Stimulated activated CD8-positive, alpha-beta memory T cell treated with anti-CD3 and anti-CD28 coated beads, Interleukin-7, amount 100 ng/mL, for 48 hours (primary cell): ENCODE measurements at regions not wholly inside any gene's neighbourhood (a gene's known extent, or its start where the extent isn't known, plus 50 kb on each side); places are given as distances from the start of the nearest gene placed in this dataset.
A peak's percentile ranks its signal among the peaks of the same experiment; 100 is the strongest.
"Not testable (repeated sequence)": the region's sequence is repeated elsewhere in the genome, so short reads cannot be mapped to it uniquely, and the experiment has no call there.

ENCODE experiments used
- DNase-seq, 2 donors: peaks; one replicate each; pipeline ENCODE4 v3.0.0-alpha.2; 2020; ENCODE audit warnings: low read depth in 1 of 2; ENCODE audit errors: extremely low read depth in 1 of 2

DNA sequence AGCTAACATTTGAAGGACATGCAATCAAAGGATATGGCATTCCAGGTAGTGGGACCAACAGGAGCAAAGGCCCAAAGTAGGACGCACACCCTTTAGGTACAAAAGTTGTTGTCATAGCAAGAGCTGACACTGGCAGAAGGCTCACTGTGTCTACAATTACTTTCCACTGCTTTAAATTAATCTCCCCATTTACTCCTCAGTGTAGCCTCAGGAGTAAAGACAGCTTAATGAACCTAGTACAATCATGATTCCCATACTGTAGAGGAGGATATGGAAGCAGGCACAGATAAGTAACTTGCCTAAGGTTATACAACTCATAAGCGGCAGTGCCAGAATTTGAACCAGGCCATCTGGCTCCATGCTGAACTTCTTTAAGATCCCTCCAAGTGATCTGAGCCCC is 212.9 kb upstream of the SFSWAP start:
- no peak for DNase-seq

DNA sequence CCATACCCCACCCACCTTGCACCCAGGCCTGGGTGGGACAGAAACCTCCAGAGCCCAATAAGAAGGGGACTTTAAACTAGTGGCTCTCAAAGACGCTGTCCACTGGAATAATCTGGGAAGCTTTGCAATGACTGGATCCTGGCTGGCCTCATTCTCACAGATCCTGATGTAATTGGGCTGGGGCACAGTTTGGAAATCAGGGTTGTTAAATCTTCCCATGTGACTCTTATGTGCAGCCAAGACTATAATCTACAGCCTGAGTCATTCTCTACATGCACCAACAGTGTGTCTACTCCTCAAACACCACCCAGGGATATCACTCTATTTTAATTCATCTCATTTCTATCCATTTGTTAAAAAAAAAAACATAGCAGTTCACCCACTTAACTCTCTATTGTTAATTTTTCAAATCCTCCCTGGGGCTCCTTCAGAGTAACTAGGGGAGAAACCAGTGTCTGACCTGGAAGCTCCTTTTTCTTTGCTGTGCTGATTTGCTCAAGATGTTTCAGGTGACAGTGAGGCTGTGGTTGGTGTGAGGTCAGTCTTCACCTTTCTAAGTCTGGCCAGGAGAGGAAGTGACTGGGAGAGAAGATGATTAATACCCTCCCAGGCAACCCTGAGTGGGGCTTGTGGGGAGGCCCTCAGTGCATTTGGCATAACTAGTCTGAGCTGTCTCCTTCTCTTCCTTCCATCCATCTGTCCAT is 211.6 kb upstream of the SFSWAP start:
- peak in 1 of 2 donors; percentile 11 for DNase-seq

DNA sequence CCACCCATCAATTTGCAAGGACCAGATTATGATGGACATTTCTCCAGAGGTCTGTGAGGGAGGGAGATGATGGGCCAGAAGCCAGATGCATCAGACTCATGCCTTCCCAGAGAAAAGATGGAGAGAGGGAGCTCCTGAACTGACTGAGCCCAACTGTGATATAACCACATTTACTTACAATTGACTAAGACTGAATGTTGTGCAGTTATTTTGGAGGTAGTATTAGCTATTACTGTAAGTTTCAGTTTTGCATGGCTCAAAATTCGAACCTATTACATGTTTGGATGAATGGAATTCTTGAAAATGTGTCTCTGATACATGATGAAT is 211.1 kb upstream of the SFSWAP start:
- DNase-seq: no peak

DNA sequence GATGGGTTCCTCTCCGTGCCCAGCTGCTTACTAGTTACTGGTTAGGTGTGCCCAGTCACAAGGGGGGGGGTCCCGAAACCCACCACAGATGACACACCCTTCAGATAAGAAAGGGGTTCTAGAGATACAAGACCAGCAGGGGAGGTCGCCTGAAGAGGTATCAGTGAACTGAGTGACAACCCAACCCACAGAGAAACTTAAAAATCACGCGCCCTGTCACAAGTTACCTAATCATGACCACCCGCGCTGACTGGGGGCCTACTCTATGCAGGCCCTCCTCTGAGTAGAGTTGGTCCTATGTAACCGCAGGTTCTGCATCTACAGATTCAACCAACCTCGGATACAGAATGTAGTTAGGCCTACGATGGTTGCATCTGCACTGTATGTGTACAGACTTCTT is 210.3 kb upstream of the SFSWAP start:
- DNase-seq: no peak

DNA sequence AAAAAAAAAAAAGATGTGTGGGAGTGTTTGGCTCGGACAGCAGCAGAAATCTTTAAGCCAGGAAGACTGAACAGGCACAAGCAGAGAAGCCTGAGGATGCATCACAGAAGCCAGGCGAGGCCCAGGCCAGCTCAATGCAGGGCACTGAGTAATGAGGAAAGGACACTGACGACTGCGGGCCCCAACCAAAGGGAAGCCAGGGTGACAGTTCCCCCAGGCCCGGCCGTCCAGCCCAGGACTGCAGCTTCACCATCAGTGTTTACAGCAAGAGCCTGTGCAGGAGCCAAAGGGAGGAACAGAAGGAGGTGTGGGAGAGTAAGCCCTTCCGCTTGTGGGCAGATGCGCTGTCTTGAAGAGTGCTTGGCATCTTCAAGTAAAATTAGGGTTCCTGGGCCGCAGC is 205.3 kb upstream of the SFSWAP start:
- DNase-seq: no peak

DNA sequence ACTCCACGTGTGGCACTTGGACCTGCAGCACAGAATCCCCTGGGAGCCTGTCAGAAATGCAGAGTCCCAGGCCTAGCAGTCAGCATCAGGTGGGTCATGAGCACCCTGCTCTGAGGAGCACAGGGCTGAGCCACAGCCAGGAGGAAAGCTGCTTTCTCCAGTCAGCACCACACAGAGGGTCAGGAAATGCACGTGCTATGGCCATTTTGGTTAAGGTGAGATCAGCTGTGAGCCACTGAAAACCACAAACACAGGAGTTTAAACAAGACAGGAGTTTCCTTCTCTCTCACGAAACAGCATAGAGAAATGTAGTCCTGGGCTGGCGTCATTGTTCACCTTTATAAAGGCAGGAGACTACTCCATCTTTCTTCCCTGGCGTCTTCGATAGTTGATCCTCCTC is 204.5 kb upstream of the SFSWAP start:
- DNase-seq: no peak

DNA sequence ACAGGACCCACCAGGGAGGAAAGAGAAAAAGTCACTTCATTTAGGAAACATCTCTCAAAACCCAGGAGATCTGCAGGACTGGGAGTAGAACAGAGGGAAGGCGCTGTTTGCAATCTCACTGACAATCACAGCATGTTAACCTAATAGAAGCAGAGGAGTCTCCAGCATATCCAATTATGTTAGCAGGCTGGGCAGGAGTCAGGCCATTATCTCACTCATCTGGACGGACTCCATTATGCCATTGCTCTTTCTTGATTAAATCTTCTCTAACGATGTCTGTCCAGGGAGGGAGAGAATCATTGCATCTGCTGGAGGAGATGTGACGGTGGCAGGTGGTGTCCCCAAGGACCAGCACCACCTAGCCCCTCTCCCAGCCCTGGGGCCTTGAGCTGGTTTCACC is 203.8 kb upstream of the SFSWAP start:
- no peak for DNase-seq

DNA sequence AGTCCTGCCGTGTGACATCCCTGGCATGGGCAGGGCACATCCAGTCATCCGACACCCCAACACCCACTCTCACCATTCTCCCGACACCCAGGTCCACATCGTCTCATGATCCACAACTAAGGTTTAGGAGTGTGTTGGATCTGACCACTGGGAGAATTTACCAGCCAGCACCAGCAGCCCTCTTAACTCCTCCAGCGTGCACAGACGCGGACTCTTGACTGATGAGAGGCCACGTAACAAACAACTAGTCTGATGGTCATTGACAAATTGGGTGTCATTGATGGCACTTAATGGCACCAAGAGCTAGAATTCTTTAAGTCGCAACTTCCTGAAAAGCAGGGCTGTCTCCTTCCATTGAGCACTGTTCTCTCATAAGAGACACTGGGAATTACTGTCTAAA is 203.0 kb upstream of the SFSWAP start:
- DNase-seq: no peak

DNA sequence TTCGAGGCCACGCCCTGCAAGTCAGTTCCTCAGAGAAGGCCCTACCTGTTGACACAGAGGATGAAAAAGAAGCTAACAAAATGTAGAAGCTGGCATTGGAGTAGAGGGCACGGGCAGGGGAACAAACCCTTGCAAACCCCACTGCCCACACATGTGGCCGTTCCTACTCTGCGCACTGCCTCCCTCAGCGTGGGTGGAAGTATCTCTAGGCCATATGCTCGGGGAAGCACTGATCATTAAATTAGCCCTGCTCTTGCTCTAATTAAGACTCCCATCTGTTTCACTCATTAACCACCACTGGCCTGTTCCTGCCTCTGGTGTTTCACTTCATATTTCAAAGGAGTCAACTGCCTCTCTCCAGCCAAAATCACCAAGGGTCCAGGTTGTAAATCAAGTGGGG is 201.2 kb upstream of the SFSWAP start:
- no peak for DNase-seq

DNA sequence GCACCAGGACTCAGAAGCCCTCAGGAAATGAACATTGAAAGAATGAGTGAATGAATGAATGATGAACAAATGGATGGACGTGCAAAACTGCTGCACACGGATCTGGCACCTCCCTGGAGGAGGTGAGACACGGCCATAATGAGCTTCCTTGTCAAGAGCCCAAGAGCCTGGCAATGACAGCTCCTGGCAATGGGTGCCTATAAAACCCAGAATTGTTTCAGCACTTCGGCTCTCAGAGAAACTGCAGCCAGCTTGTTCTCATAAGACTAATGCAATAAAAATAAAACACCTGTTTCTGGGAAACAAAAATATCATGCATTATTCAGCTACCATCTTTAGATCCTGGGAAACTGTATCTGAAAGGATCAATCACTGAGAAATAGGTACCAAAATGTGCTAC is 200.5 kb upstream of the SFSWAP start:
- no peak for DNase-seq

DNA sequence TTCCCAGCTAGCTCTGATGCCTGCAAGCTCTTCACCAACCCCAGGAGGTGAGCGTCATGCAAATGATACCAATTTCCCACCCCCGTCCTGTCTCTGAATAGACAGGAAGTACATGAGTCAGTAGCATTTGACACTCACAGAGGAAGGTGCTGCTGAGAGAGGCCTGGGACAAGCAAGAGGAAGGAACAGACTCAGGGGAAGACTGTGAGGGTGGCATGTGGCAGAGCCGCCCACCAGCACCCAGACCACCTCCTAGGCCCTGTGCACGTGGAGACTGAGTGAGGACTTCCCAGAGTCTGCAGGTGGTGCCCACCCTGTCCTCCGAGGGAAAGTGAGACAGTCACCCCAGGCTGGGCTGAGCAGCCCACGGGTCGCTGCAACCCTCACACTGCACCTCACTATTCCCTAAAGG is 199.5 kb upstream of the SFSWAP start:
- DNase-seq: peak; percentile 9 to 57

DNA sequence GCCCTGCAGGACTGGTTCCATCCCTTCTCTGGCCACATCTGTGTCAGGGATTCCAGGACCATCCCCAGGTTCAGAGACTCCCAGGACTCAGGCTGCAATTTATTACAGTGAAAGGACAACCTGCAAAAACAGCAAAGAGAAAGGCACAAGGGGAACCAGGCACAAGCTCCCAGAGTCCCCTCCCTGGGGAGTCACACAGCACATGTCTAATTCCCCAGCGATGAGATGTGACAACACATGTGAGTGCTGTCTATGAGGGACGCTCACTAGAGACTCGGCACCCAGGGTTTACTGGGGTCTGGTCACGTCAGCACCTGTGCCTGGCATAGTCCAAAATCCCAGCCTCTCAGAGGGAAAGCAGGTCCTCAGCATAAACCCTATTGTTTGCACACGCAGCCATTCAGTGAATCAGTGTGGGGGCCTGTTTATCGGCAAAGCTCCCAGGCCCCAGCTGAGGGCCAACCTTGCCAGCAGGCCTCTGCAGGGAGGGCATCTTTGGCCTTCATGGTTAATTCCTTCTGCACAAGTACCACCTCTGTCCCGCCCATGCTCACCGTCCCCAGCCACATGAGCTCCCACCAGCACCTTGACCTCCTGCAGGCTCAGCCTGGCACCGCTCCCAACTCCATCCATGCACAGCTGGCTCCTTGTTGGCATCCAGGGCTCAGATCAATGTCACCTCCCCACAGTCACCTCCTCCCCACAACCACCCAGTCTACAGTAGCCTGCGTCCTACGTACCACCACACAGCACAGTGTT is 198.9 kb upstream of the SFSWAP start:
- DNase-seq: no peak

DNA sequence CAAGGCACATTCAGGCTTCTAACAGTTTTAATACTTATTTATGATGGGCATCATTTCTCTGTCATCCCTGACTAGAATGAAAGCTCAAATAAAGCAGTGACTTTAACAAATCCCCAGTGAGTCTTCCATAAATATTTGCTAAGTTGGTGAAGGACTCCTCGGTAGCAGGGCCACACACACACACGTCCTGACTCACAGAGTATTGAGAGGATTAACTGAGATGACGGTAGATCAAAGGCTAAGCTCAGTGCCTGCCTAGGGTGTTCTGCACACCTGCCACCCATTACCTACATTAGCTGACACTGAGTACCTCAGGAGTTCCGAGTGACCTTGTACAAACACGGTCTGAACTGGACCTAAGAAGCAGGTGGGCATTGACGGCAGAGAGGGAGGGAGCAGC is 197.3 kb upstream of the SFSWAP start:
- no peak for DNase-seq

DNA sequence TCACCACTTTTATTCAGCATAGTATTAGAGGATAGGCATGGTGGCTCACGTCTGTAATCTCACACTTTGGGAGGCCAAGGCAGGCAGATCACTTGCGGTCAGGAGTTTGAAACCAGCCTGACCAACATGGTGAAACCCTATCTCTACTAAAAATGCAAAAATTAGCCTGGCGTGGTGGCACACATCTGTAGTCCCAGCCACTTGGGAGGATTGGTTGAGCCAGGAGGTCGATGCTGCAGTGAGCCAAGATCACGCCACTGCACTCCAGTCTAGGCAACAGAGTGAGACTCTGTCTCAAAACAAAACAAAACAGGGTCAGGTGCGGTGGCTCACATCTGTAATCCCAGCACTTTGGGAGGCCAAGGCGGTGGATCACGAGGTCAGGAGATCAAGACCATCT is 190.3 kb upstream of the SFSWAP start:
- not testable (repeated sequence) for DNase-seq

DNA sequence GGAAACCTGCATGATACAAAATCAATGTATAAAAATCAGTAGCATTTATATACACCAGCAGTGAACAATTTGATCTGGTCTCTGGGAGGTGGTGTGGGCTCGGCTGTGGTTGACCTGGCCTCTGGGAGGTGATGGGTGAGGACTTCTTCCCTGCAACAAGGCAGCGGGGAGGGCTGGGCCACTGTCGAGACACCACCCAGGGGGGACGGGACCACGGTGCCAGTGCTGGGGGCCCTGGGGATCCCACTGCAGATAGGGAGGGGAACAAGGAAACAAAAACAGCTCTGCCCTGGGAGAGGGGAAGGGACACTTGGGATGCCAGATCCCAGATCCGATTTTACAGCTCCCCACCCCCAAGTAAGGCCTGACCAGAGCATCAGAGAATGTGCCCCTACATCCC is 189.6 kb upstream of the SFSWAP start:
- DNase-seq: no peak

DNA sequence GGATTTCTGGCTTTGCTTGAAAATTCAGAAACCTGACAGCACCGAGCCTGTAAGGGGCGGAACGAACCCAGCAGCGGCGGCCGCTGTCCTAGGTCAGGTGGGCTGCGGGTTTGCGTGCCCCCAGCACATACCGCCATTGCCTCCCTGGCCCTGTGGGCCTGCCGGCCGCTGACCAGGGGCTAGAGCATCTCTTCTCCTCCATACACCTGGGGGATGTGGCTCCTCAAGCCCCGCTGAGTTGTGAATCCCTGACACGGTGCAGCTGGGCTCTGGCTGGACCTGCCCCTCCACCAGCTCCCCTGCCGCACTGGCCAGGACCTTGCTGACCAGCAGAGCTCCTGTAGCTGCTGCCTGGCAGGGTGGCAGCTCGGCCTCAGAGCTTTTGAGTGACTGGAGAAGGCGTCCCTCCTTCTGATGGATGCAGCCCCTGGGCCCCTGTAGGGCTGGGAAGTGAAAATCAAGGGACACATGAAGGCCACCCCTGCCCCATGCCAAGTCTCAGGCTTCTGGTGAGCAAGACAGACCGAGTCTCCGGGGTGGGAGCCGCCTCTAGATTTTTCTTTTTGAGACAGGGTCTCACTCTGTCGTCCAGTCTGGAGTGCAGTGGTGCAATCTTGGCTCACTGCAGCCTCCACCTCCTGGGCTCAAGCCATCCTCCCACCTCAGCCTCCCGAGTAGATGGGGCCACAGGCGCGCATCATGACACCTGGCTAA is 184.9 kb upstream of the SFSWAP start:
- DNase-seq: no peak

DNA sequence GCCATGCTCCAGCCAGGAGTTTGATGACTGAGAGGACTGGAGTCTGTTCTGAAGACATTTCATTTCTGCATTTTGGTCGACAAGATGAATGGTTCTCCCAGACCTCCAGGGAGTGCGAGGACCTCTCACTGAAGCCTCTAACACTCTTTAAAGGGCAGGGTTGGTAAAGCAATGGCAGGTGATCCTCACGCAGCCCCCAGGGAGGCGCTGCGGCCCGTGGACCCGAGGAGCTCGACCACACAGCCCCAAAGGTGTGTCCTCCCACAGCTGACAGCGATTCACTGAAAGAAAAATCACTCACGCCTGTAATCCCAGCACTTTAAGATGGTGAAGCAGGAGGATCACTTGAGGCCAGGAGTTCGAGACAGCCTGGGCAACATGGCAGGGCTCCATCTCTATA is 183.8 kb upstream of the SFSWAP start:
- no peak for DNase-seq

DNA sequence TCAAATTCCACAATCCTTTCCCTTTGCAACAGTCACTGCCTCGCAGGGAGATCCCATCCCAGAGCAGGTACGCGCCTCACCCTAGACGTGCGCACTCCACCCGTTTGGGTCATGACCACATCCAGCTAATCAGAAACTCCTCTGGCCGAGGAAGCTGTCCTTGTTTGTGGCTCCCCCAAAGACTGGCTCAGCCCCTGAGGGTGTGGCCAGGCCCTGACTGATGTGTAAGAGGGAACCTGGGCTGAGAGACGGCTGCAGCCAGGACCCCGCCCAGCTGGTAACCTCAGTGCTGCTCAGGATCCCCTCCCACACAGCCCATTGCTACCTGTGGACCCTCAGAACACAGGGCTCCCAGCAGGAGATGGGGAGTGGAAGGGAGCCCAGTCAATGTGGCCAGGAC is 183.2 kb upstream of the SFSWAP start:
- DNase-seq: no peak

DNA sequence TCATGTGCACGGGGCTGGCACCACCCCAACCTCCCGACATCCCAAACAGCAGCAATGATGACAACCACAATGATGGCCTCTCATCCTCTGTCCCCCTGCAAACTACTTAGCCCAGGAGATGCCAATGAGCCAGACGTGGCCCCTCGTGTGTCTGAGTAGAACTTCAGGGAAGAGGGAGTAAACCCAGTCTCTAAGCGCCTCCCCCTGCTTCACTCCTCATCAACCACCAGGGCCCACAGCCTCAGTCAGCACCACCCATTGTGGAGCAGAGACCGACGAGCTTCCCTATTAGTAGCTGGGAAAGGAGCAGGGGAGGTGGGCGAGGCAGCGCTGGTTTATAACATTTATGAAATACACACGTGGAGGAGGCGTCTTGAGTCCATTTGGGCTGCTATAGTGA is 182.7 kb upstream of the SFSWAP start:
- no peak for DNase-seq

DNA sequence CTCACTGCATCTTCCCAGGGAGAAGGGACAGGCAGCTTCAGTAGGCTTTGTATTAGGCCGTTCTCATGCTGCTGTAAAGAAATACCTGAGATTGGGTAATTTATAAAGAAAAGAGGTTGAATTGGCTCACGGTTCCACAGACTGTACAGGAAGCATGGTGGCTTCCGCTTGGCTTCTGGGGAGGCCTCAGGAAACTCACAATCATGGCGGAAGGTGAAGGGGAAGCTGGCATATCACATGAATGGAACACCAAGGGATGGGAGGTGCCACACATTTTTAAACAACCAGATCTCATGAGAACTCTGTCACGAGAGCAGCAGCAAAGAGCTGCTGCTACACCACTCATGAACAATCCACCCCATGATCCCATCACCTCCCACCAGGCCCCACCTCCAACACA is 182.2 kb upstream of the SFSWAP start:
- no peak for DNase-seq

DNA sequence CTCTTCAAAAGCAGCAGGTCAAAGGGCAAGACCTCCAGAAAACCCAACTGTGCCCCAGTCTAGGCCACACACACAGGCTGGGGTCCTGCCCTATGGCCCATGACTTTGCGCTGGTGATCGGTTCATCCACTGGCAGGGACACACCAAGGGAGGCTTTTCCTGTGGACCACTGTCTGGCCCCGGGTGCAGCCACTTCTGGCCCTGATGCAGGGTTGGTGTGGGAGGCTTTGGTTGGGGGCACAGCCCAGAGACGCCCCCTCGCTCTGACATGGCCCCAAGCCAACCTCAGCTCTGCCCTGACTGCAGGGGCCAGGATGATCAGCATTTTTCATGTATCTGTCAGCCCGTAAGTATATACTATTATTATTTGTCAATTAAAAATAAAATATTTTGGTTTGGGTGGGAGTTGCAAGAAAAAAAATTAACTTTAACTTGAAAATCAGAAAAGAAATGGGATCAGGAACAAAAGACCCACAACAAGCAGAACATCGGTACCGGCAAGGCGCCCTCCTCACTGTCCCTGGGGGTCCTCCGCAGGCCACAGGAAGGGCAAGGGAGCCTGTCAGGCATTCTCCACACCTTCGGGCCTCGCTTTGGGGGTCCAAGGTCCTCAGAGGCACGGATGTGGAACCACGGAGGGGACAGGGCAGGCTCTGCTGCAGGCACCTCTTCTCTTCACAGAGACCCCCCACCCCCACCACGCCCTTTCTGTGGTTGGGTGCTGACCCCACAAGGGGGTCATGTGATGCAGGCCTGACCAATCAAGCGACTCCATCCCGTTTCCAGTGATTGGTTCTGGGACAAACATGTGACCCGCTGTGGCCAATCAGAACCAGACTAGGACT is 181.5 kb upstream of the SFSWAP start:
- no peak for DNase-seq

DNA sequence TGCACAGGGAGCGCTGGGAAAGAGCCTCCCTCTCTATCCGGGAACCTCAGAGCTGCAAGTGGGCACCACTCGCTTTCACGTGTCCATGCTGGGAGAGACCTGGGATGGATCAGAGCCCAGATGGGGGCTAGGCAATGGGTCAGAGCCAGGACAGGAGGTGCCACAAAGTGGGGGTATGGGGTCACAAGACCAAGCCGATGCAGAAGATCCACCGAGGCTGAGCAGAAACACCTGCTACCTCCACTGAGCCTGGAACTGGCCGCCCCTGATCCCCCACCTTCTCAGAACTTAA is 180.9 kb upstream of the SFSWAP start:
- DNase-seq: no peak
